ENCODE measurements at regions not wholly inside any gene's neighbourhood (a gene's known extent, or its start where the extent isn't known, plus 50 kb on each side); places are given as distances from the start of the nearest gene placed in this dataset.

- no peak for DNase-seq
- no peak overlapping the region for H3K27ac ChIP-seq (ENCODE audit: low read length)
- no peaks in the 10 kb centered on the region for H3F3A ChIP-seq (ENCODE audit: insufficient read depth, low read length)
- no peaks in the 10 kb centered on the region for H3K9me2 ChIP-seq (replicated peaks; ENCODE audit: insufficient read depth, low read length)
- H2AFZ ChIP-seq (ENCODE audit: low read length): no peak overlapping the region
- no peaks in the 10 kb centered on the region for H3K4me1 ChIP-seq (ENCODE audit: low read length)
- H4K20me1 ChIP-seq (ENCODE audit: insufficient read depth, low read length): no peaks in the 10 kb centered on the region
- H3K4me3 ChIP-seq (ENCODE audit: low read length): no peak overlapping the region
- no peak for TF ChIP-seq CTCF (IDR thresholded peaks at IDR 0.05; ENCODE audit: low read length)
- TF ChIP-seq EZH2phosphoT487 (IDR thresholded peaks at IDR 0.05; ENCODE audit: low read length): no peak
- TF ChIP-seq EZH2 (optimal IDR thresholded peaks at IDR 0.05; ENCODE audit: low read depth, low read length): no peak
- no peak overlapping the region for H3K4me2 ChIP-seq (ENCODE audit: low read depth, low read length)
- H3K36me3 ChIP-seq (replicated peaks; ENCODE audit: insufficient read depth, low read length): no peaks in the 10 kb centered on the region
- no peak overlapping the region for H3K9ac ChIP-seq (ENCODE audit: low read length)
- no peaks in the 10 kb centered on the region for H3K27me3 ChIP-seq (replicated peaks; ENCODE audit: insufficient read depth, low read length)
- H3K79me2 ChIP-seq (ENCODE audit: low read length): no peaks in the 10 kb centered on the region
- no peaks in the 10 kb centered on the region for H3K9me3 ChIP-seq (replicated peaks; ENCODE audit: insufficient read depth, low read length)
Measured at GRCh38 chr5:82359272-82359671, 81.1 kb upstream of the RPS23 start.

GRCh38 chr5:82358457-82358856, 80.3 kb upstream of the RPS23 start:
- no peaks in the 10 kb centered on the region for H4K20me1 ChIP-seq (ENCODE audit: insufficient read depth, low read length)
- H3K79me2 ChIP-seq (ENCODE audit: low read length): no peaks in the 10 kb centered on the region
- H3K4me3 ChIP-seq (ENCODE audit: low read length): no peak overlapping the region
- H3K36me3 ChIP-seq (replicated peaks; ENCODE audit: insufficient read depth, low read length): no peaks in the 10 kb centered on the region
- no peak overlapping the region for H3K4me2 ChIP-seq (ENCODE audit: low read depth, low read length)
- no peaks in the 10 kb centered on the region for H3F3A ChIP-seq (ENCODE audit: insufficient read depth, low read length)
- no peaks in the 10 kb centered on the region for H3K27me3 ChIP-seq (replicated peaks; ENCODE audit: insufficient read depth, low read length)
- H3K4me1 ChIP-seq (ENCODE audit: low read length): no peaks in the 10 kb centered on the region
- H3K9me2 ChIP-seq (replicated peaks; ENCODE audit: insufficient read depth, low read length): no peaks in the 10 kb centered on the region
- H2AFZ ChIP-seq (ENCODE audit: low read length): no peak overlapping the region
- no peak for DNase-seq
- no peak overlapping the region for H3K9ac ChIP-seq (ENCODE audit: low read length)
- no peaks in the 10 kb centered on the region for H3K9me3 ChIP-seq (replicated peaks; ENCODE audit: insufficient read depth, low read length)
- no peak overlapping the region for H3K27ac ChIP-seq (ENCODE audit: low read length)
- TF ChIP-seq EZH2 (optimal IDR thresholded peaks at IDR 0.05; ENCODE audit: low read depth, low read length) (no peak), EZH2phosphoT487 (IDR thresholded peaks at IDR 0.05; ENCODE audit: low read length) (no peak), CTCF (IDR thresholded peaks at IDR 0.05; ENCODE audit: low read length) (no peak)

- Histone ChIP-seq H3K79me2 (ENCODE audit: low read length) (no peaks in the 10 kb centered on the region), H3K4me1 (ENCODE audit: low read length) (no peaks in the 10 kb centered on the region), H2AFZ (ENCODE audit: low read length) (no peak overlapping the region), H3K36me3 (replicated peaks; ENCODE audit: insufficient read depth, low read length) (no peaks in the 10 kb centered on the region), H3F3A (ENCODE audit: insufficient read depth, low read length) (no peaks in the 10 kb centered on the region), H4K20me1 (ENCODE audit: insufficient read depth, low read length) (no peaks in the 10 kb centered on the region), H3K4me3 (ENCODE audit: low read length) (no peak overlapping the region), H3K9ac (ENCODE audit: low read length) (no peak overlapping the region), H3K4me2 (ENCODE audit: low read depth, low read length) (no peak overlapping the region), H3K9me2 (replicated peaks; ENCODE audit: insufficient read depth, low read length) (no peaks in the 10 kb centered on the region), H3K9me3 (replicated peaks; ENCODE audit: insufficient read depth, low read length) (no peaks in the 10 kb centered on the region), H3K27me3 (replicated peaks; ENCODE audit: insufficient read depth, low read length) (no peaks in the 10 kb centered on the region), H3K27ac (ENCODE audit: low read length) (no peak overlapping the region)
- peak; percentile 18 for DNase-seq
- no peak for TF ChIP-seq EZH2phosphoT487 (IDR thresholded peaks at IDR 0.05; ENCODE audit: low read length)
Measured at GRCh38 chr5:82356808-82357671, 78.9 kb upstream of the RPS23 start.

GRCh38 chr5:82356021-82356420, 77.9 kb upstream of the RPS23 start:
- Histone ChIP-seq H3K36me3 (replicated peaks; ENCODE audit: insufficient read depth, low read length) (no peaks in the 10 kb centered on the region), H3K4me1 (ENCODE audit: low read length) (no peaks in the 10 kb centered on the region), H3K27ac (ENCODE audit: low read length) (no peak overlapping the region), H3K9me3 (replicated peaks; ENCODE audit: insufficient read depth, low read length) (no peaks in the 10 kb centered on the region), H3K9me2 (replicated peaks; ENCODE audit: insufficient read depth, low read length) (no peaks in the 10 kb centered on the region), H3K27me3 (replicated peaks; ENCODE audit: insufficient read depth, low read length) (no peaks in the 10 kb centered on the region), H3K4me2 (ENCODE audit: low read depth, low read length) (no peak overlapping the region), H3F3A (ENCODE audit: insufficient read depth, low read length) (no peaks in the 10 kb centered on the region), H3K4me3 (ENCODE audit: low read length) (no peak overlapping the region), H3K9ac (ENCODE audit: low read length) (no peak overlapping the region), H4K20me1 (ENCODE audit: insufficient read depth, low read length) (no peaks in the 10 kb centered on the region), H3K79me2 (ENCODE audit: low read length) (no peaks in the 10 kb centered on the region), H2AFZ (ENCODE audit: low read length) (no peak overlapping the region)
- no peak for DNase-seq
- no peak for TF ChIP-seq EZH2 (optimal IDR thresholded peaks at IDR 0.05; ENCODE audit: low read depth, low read length)
- TF ChIP-seq EZH2phosphoT487 (IDR thresholded peaks at IDR 0.05; ENCODE audit: low read length): no peak
- TF ChIP-seq CTCF (IDR thresholded peaks at IDR 0.05; ENCODE audit: low read length): no peak

All from MM.1S (cell line).